PC-9 (cell line): ENCODE measurements at regions not wholly inside any gene's neighbourhood (a gene's known extent, or its start where the extent isn't known, plus 50 kb on each side); places are given as distances from the start of the nearest gene placed in this dataset.

Source experiments
- BruUV-seq: library from RNA; stranded (reverse); fragments of 400-500 nt; replicated peaks from 2 replicates; lab custom pipeline; 2021; lab: Mats Ljungman, UMichigan
- CTCF ChIA-PET: fragments of 300-600 bp; sonication (Branson Sonifier 250); formaldehyde crosslinking; loops from one replicate; lab custom pipeline; 2022; ENCODE audit warnings: antibody characterized with exemption; lab: Charles Lee
- POLR2A ChIA-PET: fragments of 300-600 bp; sonication (Branson Sonifier 250); formaldehyde crosslinking; loops from one replicate; lab custom pipeline; 2022; ENCODE audit warnings: antibody characterized with exemption; ENCODE audit not compliant: unreplicated experiment; lab: Charles Lee
- DNase-seq, 2 experiments: peaks; one replicate each; pipeline versions ENCODE4 v3.0.0 to v3.0.0-alpha.2; 2015 to 2022; ENCODE audit warnings: mixed read lengths in 1 of 2
- H2AFZ ChIP-seq: fragments of 200-600 bp; sonication (generic); 2 replicates; pipeline ENCODE4 v1.8.1; 2017; ENCODE audit warnings: antibody characterized with exemption
- H3F3A ChIP-seq: fragments of 200-600 bp; sonication (generic); 2 replicates; pipeline ENCODE4 v1.8.1; 2017; ENCODE audit warnings: antibody characterized with exemption, mild to moderate bottlenecking, low read depth; ENCODE audit not compliant: insufficient read depth
- H3K27ac ChIP-seq: fragments of 200-600 bp; sonication (generic); 2 replicates; pipeline ENCODE4 v1.6.1; 2016; ENCODE audit warnings: mixed run types
- H3K27me3 ChIP-seq: fragments of 200-600 bp; sonication (generic); 2 replicates; pipeline ENCODE4 v1.6.1; 2016; ENCODE audit warnings: low read depth, mixed run types; ENCODE audit not compliant: insufficient read depth
- H3K36me3 ChIP-seq: fragments of 200-600 bp; sonication (generic); 2 replicates; pipeline ENCODE4 v1.6.1; 2016; ENCODE audit warnings: low read depth, mixed run types
- H3K4me1 ChIP-seq: fragments of 200-600 bp; sonication (generic); replicated peaks from 2 replicates; pipeline ENCODE4 v1.6.1; 2016; ENCODE audit warnings: mixed run types; ENCODE audit not compliant: insufficient read depth
- H3K4me2 ChIP-seq: fragments of 200-600 bp; sonication (generic); 2 replicates; pipeline ENCODE4 v1.6.1; 2017; ENCODE audit warnings: mixed run types
- H3K4me3 ChIP-seq: fragments of 200-600 bp; sonication (generic); 2 replicates; pipeline ENCODE4 v1.6.1; 2016; ENCODE audit warnings: mixed run types
- H3K79me2 ChIP-seq: fragments of 200-600 bp; sonication (generic); 2 replicates; pipeline ENCODE4 v1.6.1; 2017; ENCODE audit warnings: low read depth, mixed run types
- H3K9me2 ChIP-seq: fragments of 200-600 bp; sonication (generic); 2 replicates; pipeline ENCODE4 v1.8.1; 2017; ENCODE audit warnings: mild to moderate bottlenecking; ENCODE audit not compliant: insufficient read depth
- H3K9me3 ChIP-seq: fragments of 200-600 bp; sonication (generic); 2 replicates; pipeline ENCODE4 v1.8.1; 2016; ENCODE audit warnings: low read depth; ENCODE audit not compliant: insufficient read depth
- H4K20me1 ChIP-seq: fragments of 200-600 bp; sonication (generic); 2 replicates; pipeline ENCODE4 v1.8.1; 2017; ENCODE audit not compliant: insufficient read depth
- EZH2 ChIP-seq: fragments of 200-600 bp; sonication (generic); IDR thresholded peaks from 2 replicates; pipeline ENCODE4 v1.8.0; 2017; ENCODE audit warnings: antibody characterized with exemption, low read depth
- intact Hi-C: fragments of 100-400 bp; cut with micrococcal nuclease; formaldehyde crosslinking; loops from one replicate; pipeline ENCODE4 v1.10.0; 2022; ENCODE audit not compliant: unreplicated experiment
- TF ChIP-seq, protein P1 (sequence below): fragments of 200-600 bp; sonication (generic); conservative IDR thresholded peaks from 2 replicates; pipeline ENCODE4 v1.6.1; 2017; ENCODE audit warnings: mixed run types, antibody characterized with exemption, mild to moderate bottlenecking, moderate library complexity

DNA sequence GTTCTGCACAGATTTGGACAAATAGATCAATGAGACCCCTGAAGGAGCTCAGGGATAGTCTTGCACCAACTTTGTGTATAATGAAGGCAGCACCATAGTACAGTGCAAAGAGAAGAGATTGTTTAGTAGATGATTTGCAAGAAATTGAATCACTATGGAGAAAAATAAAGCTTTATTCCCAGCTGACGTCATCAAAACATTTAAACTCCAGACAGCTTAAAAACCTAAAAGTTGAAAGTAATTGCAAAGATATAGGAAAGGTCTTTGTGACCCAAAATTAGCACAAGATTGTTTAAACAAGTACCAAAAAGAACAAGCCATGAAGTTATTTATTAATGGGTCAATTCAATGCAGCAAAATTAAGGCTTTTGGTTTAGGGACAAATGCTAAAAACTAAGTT is 88.8 kb upstream of the BACE2 start:
- no peaks in the 10 kb centered on the region for H3K4me1 ChIP-seq
- TF ChIP-seq EZH2: no peak
- TF ChIP-seq, protein P1, sequence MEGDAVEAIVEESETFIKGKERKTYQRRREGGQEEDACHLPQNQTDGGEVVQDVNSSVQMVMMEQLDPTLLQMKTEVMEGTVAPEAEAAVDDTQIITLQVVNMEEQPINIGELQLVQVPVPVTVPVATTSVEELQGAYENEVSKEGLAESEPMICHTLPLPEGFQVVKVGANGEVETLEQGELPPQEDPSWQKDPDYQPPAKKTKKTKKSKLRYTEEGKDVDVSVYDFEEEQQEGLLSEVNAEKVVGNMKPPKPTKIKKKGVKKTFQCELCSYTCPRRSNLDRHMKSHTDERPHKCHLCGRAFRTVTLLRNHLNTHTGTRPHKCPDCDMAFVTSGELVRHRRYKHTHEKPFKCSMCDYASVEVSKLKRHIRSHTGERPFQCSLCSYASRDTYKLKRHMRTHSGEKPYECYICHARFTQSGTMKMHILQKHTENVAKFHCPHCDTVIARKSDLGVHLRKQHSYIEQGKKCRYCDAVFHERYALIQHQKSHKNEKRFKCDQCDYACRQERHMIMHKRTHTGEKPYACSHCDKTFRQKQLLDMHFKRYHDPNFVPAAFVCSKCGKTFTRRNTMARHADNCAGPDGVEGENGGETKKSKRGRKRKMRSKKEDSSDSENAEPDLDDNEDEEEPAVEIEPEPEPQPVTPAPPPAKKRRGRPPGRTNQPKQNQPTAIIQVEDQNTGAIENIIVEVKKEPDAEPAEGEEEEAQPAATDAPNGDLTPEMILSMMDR: no peak
- intact Hi-C loops: no loop called here
- no peak overlapping the region for H2AFZ ChIP-seq
- no peaks in the 10 kb centered on the region for H4K20me1 ChIP-seq
- no peak overlapping the region for H3K4me3 ChIP-seq
- POLR2A ChIA-PET: no interaction called here
- no peak for DNase-seq
- H3K9me3 ChIP-seq: no peaks in the 10 kb centered on the region
- H3K36me3 ChIP-seq: no peaks in the 10 kb centered on the region
- BruUV-seq: no TSS peak
- H3K27ac ChIP-seq: no peak overlapping the region
- no peaks in the 10 kb centered on the region for H3K9me2 ChIP-seq
- no peaks in the 10 kb centered on the region for H3K79me2 ChIP-seq
- peaks cover 66% of the 10 kb centered on the region for H3K27me3 ChIP-seq
- CTCF ChIA-PET: no interaction called here
- no peaks in the 10 kb centered on the region for H3F3A ChIP-seq
- no peak overlapping the region for H3K4me2 ChIP-seq

GRCh38 chr21:41080485-41081121 is 87.4 kb upstream of the BACE2 start:
- Histone ChIP-seq H3K27me3 (peaks cover 71% of the 10 kb centered on the region), H3K9me2 (no peaks in the 10 kb centered on the region), H3K9me3 (no peaks in the 10 kb centered on the region), H3K4me3 (no peak overlapping the region), H3K4me2 (no peak overlapping the region), H3K27ac (no peak overlapping the region), H2AFZ (no peak overlapping the region), H3K79me2 (no peaks in the 10 kb centered on the region), H3F3A (no peaks in the 10 kb centered on the region), H3K36me3 (no peaks in the 10 kb centered on the region), H4K20me1 (no peaks in the 10 kb centered on the region), H3K4me1 (no peaks in the 10 kb centered on the region)
- TF ChIP-seq EZH2: no peak
- TF ChIP-seq, protein P1: no peak
- no peak for DNase-seq
- BruUV-seq: no TSS peak
- intact Hi-C loops: no loop called here
- ChIA-PET POLR2A (no interaction called here), CTCF (no interaction called here)

GRCh38 chr21:41086569-41086968 is 81.4 kb upstream of the BACE2 start:
- no peak for TF ChIP-seq EZH2
- TF ChIP-seq, protein P1: no peak
- Histone ChIP-seq H3F3A (no peaks in the 10 kb centered on the region), H3K4me1 (no peaks in the 10 kb centered on the region), H2AFZ (no peak overlapping the region), H3K79me2 (no peaks in the 10 kb centered on the region), H3K9me3 (no peaks in the 10 kb centered on the region), H3K4me3 (no peak overlapping the region), H3K9me2 (no peaks in the 10 kb centered on the region), H4K20me1 (no peaks in the 10 kb centered on the region), H3K27ac (no peak overlapping the region), H3K27me3 (peaks cover 65% of the 10 kb centered on the region), H3K36me3 (no peaks in the 10 kb centered on the region), H3K4me2 (no peak overlapping the region)
- CTCF ChIA-PET: no interaction called here
- BruUV-seq: no TSS peak
- POLR2A ChIA-PET: no interaction called here
- no peak for DNase-seq
- intact Hi-C loops: no loop called here
